Ammon's horn (tissue), 1 donor: ENCODE measurements at regions not wholly inside any gene's neighbourhood (a gene's known extent, or its start where the extent isn't known, plus 50 kb on each side); places are given as distances from the start of the nearest gene placed in this dataset.

Experiments used
- DNase-seq: peaks from one replicate; pipeline ENCODE4 v3.0.0-alpha.2; 2016; ENCODE audit warnings: low spot score

DNA sequence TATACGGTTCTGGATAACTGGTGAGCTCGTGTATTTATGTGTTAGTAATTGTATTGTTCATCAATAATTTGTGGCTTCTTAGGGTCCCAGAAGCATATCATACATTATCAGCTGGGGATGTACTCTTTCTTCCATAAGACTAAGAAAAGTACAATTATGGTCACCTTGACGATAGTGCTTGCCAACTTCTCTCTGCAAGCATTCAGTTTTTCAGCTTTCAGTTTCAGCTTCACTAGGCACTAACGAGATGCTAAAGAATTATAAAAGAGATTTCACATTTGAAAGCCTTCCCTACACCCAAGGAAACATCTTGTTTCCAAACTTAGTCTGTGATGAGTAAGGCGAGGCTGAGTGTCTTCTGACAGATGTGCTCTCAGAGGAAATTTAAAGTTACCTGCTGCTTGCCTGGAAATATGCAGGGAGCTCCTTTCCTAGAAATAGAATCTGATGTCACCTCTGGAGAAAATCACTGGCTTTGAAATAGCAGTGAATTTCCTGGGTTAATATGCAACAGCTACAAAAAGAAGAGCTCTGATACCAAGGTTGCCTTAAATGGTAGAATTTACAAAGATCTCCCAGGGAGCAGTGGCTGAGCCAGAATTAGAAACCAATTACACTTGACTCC is 1419.9 kb upstream of the TMEM132C start:
- DNase-seq: no peak

DNA sequence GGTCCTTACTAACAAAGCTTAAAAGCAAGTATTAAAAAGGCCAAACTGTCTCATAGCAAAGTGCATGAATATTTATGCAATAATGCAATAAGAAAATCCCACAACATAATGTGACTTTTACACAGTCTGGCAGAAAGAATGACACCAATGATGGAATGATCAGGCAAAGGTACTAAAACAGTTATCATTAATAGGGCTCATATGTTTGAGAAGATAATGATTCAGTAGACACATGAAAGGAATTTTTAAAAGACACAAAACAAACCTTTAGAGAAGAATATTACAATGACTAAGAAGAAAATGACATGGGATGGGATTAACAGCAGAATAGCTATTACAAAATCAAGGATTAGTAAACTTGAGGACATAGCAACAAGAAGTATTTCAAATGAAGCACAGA is 1411.2 kb upstream of the TMEM132C start:
- DNase-seq: no peak

DNA sequence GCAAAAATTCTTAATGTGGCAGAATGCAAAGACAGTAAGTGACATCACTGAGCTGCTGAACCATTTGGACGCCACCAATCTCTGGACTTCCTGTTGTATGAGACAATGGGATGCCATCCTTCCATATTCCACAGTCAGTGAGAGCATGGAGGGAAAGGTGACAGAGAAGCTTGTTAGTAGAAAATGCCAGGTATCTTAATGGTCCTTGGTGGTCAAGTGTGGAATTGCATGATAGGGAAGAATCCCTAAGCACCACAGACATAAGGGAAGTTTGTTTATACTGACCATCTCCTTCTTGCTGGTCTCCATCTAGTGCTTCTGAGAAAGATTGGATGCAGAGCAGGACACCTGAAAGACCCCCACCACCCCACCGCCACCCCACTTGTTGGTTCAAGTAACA is 1410.0 kb upstream of the TMEM132C start:
- DNase-seq: no peak

DNA sequence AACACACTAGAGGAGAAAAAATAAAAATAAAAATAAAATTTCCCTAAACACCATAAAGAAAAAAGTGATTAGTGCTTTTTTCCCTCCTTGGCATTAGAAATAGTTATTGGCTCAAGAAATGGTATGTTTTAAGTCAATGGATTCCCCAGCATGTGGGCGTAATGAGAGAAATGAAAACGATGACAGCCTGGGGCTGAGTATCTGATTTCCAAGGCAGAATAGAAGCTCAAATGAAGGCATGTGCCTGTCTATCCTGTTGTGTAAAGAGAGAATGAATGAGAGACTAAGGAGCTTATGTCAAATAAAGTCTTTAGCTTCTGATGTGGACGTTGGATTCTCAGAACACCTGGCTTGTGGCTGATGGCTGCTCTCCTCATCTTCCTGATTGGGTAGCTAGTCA is 1408.4 kb upstream of the TMEM132C start:
- no peak for DNase-seq

DNA sequence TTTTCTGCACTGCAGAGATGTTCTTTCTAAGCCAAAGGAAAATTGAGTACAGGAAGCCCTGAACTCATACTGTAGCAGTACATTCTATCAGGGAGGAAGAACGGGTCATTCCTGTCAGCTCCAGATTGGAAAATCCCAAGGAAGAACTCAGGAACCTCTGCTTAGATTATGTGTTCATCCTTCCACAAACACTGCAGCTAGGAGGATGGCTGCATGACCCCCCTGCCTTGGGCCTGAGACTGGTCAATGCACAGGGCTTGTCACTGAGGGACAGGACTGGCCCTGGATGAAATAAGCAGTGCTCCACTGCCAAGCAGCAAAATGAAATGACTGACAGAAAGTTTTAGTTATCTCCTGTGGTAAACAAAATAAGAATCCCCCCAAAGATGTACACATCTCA is 1406.8 kb upstream of the TMEM132C start:
- no peak for DNase-seq

DNA sequence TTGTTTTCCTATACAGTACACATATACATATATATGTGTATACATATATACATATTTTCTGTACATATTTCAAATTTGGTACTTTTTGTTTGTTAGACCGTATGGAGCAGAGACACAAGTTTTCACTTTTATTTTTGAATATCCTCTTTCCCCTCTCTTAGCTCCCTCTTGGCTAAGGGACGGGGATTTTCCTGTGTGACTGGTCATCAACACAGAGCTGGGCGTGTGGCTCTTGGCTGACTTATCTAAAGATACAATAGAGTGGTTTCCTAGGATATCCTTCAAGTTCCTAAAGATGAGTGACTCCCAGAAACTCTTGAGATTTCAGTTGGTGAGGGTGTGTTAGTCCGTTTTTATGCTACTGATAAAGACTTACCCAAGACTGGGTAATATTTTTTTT is 1404.5 kb upstream of the TMEM132C start:
- DNase-seq: no peak

DNA sequence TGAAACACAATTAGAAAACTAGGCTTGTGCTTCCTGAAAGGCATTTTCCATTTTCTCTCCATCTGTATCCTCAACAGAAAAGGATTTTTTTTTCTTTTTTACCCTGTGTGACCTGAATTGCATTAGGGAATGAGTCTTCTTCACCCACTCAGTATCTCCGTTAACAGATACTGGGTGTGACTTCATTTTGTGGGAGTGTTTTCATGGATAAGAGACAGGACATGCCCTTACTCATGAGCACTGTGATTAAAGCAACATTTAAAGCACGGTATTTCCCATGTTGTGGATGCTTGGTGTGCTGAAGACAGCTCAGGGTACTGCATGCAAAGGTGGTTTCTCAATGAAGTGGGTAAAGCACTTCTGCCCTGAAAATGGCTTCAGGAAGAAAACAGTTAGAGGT is 1397.3 kb upstream of the TMEM132C start:
- DNase-seq: no peak

DNA sequence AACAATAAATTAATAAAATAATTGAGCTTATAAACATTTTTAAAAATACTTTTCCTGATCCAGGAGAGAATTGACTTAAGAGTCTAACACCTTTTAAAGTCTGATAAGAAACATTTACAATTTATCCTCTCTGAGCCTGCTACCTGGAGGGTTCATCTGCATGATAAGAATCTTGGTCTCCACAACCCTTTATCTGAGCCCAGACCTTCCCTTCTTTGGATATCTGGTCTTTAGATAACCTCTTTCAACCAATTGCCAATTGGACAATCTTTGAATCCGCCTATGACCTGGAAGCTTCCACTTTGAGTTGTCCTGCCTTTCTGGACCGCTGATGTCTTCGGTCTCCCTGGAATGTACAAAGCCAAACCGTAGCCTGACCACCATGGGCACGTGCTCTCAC is 1393.3 kb upstream of the TMEM132C start:
- no peak for DNase-seq

DNA sequence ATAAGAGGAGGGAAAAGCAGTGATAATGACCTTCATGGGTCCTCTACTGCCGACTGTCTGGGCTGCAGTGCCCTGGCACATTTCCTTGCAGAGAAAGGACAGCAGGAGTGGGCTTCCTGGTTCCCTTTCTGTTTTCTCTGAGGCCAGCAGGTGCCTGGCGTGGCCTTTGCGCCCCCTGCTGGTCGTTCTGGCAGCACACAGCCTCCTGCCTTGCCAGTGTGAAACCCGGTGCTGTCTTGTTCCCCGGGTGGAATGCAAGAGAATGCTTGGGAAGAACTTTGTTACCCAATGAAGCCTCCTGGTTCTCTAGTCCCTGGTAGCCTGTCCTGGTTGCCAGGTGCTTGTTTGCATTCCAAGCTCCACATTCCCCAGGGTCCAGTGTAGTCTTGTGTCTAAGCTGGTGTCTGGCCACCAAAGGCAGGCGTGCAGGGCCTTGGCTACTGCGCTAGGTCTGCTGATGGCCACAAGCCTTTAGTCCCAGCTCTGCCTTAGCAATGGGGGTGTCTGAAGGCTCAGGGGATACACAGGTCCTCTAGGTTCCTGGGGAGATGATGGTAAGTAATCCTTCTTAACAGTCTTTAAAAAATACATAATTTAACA is 1392.4 kb upstream of the TMEM132C start:
- DNase-seq: peak; percentile 86

DNA sequence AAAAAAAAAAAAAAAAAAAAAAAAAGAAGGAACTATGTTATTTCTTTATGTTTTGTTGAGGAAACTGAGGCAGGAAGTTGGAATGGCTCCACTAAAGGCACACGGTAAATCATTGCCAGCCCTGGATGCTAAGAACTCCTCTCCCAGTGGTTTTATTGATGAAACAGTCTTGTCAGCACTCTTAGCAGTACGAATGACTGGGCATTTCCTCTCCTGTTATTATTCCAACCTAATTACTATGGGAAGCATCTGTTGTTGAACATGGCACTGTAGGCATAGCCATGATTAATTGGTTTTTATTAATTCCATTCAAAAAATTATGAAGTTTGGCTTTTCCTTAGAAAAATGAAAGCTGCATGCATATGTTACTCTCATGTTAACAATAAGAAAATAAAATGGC is 1387.1 kb upstream of the TMEM132C start:
- no peak for DNase-seq

DNA sequence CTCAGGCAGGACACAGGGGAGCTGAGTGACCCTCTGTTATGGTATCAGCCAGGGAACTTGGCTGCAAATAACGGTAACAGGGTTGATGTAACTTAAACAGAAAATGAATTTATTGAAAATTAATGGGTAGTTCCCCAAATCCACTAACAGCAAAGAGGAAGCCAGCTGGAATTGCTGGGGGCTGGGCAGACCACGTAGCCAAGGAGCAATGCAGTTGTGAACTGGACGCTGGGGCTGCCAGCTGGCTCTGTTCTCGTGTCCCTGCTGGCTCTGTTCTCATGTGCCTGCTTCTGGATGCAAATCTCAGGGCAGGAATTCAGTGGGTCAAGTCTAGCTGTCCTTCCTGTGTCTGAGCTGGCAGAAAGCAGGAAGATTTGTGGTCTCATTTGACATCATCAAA is 1383.3 kb upstream of the TMEM132C start:
- no peak for DNase-seq

DNA sequence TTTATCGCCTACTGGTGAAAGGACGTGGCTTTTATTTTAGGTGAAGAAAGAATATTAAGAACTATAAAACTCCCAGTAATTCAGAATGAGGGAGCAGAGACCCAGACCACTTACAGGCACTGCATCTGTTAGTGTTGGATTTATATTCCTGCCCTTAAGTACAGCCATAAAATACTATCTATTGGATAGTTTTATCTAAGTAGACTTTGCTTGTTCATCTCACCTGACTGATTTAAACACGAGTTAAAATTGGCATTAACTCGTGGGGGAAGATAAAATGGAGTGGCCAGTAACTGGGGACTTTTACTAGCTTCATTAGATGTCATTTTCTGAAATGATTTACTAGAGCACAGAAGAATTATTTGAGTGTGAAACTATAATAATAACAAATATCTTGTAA is 1377.5 kb upstream of the TMEM132C start:
- DNase-seq: no peak

DNA sequence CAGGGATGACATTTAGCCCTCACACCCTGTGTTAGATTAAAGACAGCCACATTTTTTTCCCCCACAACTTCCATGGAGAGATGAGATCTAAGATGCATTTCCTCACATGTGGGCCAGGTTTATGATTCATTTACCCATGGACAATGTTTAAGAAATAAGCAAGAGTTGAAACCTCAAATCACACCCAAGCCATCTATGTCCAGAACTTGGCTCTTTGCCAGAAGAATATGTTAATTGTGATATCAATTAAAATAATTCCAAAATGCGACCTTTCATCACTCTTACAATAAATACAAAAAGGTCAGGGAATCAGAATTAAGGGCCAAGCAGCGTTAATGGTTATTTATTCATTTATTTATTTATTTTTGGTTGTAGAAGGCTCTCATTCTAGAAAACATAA is 1376.9 kb upstream of the TMEM132C start:
- no peak for DNase-seq

DNA sequence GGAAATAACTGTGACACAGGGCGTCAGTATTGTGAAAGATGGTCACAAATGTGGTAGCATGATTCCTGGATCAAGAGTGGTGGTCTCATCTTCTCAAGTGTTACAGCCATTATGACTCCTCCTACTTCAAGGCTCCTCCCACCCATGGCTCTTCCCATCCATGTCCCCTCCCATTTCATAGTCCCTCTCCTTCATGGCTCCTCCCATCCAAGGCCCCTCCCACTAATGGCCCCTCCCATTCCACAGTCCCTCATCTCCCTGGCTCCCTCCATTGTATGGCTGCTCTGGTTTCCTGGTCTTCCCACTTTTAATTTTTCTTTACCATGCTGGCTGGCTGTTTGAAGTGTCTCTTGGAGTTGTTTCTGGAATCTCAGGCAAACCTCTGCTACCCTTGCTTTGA is 1375.2 kb upstream of the TMEM132C start:
- no peak for DNase-seq

DNA sequence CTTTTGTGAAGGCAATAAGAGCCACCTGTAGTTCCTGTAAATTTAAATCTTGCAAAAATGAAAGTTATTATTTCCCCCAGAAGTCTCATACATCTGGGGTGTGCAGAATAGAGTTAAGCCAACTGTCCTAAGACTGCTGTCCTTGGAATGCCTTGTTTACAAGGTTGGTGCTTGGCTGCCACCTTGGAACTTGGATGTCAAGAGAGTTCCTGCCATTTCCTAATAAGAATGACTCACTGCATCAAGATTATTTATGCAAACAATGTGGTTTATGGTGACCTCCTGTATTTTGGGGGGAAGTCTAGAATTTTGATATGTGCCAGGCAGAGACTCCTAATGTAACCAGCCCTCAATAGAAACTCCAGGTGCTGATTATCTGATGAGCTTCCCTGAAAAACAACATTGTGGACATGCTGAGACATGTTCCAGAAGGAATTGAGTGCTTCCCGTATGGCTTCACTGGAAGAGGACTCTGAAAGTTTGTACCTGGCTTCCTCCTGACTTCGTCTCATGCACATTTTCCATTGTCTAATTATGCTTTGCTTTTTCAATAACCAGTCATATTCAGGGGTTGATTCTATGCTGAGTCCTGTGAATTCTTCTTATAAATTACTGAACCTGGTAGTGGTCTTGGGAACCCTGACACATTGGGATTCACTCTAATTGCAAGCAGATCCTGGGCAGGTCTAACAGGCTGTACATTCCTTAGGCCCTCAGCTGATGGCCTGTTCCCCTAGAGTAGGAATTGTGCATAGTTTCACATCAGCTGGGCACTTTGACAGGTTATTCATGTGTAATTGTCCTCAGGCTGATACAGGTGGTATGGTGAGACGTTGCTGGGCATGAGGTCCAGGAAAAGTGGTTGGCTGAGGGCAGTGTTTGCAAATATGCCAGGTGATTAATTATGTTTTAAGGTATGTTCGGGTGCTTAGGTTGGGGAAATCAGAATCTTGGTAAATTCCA is 1370.7 kb upstream of the TMEM132C start:
- no peak for DNase-seq

DNA sequence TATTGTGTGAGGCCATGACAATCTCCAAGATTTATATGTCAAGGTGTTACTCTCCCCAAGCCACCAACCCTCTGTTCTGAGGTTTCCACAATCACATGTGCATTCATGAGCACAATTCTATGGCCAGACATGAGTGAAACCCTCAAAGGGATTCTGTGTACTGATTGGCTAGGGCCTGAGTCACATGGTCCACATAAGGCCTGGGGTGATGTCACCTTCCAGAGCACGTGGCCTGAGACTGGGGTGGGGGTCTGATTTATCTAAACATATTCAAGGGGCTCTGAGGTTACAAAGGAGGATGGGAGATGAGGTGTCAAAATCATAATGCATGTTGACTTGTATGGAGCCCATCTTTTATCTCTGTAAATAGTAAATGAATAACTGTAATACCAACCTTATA is 1369.9 kb upstream of the TMEM132C start:
- DNase-seq: no peak

DNA sequence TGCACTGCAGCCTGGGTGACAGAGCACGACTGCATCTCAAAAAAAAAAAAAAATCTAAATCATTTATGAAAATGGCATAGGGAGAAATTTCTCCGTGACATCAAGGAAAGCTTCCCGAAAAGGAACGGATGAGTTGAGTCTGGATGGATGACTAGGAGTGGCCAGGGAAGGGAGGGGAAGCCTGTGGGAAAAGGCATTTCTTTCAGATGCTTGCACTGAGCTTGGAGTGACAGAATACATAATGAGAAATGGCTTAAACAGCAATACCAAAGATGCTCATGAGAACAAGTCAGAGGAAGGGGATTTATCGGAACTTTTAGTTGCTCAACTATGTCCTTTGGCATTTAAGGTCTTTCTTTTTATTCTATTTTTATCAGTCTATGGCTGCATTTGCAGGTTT is 1369.2 kb upstream of the TMEM132C start:
- DNase-seq: no peak

DNA sequence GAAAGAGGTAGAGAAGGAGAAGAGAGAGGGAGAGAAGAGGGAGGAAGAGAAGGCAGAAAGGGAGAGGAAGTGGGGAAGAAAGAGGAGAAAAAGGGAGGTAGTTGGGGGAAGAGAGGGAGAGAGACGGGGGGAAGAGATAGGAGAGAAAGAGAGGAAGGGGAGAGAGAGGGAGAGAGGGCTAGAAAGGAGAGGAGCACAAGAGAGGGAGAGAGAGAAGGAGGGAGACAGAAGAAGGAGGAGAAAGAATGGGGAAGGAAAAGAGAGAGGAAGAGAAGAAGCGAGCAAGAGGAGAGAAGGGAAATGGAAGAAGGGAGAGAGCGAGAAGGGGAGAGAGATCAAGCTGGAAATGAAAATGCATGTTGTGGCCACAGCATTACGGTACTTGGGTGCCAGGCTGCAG is 1368.4 kb upstream of the TMEM132C start:
- DNase-seq: no peak

DNA sequence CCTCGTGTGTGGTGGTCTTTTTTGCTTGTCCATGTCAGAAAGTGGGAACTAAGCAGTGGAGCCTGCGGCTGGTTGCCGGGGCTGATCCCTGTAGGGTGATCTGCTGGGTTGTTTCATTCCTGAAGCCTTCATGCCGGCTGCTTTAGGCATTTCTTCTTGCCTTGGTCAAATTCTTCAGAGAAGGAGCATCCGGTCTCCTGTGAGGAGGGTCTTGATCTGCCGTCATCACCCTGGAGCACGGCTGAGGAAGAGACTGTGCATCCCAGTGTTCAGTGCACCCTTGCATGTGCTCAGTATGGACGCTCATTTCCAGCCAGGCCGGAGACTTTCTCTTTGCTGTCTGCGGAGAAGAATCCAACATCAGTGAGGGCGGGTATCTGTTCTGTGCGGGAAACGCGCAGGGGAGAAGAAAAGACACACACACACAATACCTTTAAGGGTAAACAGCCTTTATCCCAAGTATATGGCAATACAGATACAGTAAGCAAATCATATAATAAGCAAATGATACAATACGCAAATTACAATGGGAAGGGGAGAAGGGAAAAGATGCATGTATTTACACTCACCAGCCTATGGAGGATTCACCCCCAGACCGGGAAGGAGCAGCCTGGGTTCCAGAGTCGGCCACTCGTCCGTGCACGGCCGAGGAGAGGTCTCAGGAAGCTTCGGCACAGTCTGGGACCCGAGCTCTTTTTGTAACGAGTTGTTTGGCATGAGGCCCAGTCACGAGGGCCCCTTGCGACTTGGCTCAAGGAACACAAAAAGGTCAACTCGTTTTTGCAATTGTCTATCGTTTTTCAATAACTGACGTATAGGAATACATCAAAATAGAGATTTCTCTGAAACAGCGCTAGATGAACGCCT is 1366.8 kb upstream of the TMEM132C start:
- no peak for DNase-seq

DNA sequence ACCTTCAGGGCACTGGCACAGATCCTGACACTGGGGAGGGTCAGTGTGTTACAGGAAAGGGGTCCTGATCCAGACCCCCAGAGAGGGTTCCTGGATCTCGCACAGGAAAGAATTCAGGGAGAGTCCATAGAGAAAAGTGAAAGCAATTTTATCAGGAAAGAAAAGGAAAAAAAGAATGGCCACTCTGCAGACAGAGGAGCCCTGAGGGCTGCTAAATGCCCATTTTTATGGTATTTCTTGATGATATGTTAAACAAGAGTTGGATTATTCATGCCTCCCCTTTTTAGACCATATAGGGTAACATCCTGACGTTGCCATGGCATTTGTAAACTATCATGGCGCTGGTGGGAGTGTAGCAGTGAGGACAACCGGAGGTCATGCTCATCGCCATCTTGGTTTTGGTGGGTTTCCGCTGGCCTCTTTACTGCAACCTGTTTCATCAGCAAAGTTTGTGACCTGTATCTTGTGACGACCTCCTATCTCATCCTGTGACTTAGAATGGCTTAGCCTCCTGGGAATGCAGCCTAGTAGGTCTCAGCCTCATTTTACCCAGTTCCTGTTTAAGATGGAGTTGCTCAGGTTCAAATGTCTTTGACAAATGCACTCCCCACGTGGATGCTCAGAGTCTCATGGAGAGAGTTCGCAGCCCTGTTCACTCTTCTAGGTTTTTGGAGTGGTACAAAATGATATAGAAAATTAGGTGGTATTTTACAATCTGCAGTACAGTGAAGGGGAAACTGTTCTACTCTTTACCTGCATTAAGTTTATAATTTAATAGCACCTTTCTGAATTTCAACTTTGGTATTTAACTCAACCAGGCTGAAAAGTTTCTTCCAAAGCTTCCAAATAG is 1363.7 kb upstream of the TMEM132C start:
- DNase-seq: no peak

DNA sequence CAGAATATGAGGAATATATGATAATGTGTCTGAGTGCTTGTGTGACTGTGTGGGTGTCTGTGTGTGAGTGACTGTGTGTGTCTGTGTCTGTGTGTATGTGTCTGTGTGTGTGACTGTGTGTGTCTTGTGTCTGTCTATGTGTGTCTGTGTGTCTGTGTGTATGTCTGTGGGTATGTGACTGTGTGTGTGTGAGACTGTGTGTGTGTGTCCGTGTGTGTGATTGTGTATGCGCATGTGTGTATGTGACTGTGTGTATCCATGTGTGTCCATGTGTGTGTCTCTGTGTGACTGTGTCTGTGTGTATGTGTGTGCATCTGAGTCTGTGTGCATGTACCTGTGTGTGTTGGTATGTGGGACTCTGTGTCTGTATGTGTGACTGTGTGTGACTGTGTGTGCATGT is 1361.2 kb upstream of the TMEM132C start:
- DNase-seq: no peak
